DND-41 (cell line): ENCODE measurements at regions not wholly inside any gene's neighbourhood (a gene's known extent, or its start where the extent isn't known, plus 50 kb on each side); places are given as distances from the start of the nearest gene placed in this dataset.

Experiments used
- ATAC-seq: fragments of 200-7000 bp; cut with Tn5 transposase; 3 replicates; pipeline ENCODE4 v1.9.1; 2021; ENCODE audit warnings: low read depth; ENCODE audit not compliant: insufficient read depth
- DNase-seq: peaks from one replicate; pipeline ENCODE4 v3.0.0-alpha.2; 2020
- H2AFZ ChIP-seq: 2 replicates; pipeline ENCODE4 v1.6.0; 2012; ENCODE audit warnings: low read depth, low read length
- H3K27ac ChIP-seq: 2 replicates; pipeline ENCODE4 v1.5.1; 2012; ENCODE audit warnings: low read length, inconsistent platforms
- H3K27me3 ChIP-seq: fragments of 200-600 bp; sonication (generic); 2 replicates; pipeline ENCODE4 v1.6.0; 2012; ENCODE audit warnings: low read length, mild to moderate bottlenecking, inconsistent platforms; ENCODE audit not compliant: insufficient read depth, poor library complexity
- H3K36me3 ChIP-seq: 2 replicates; pipeline ENCODE4 v1.5.1; 2012; ENCODE audit warnings: low read length, inconsistent platforms; ENCODE audit not compliant: insufficient read depth
- H3K4me1 ChIP-seq: 2 replicates; pipeline ENCODE4 v1.5.1; 2012; ENCODE audit warnings: mild to moderate bottlenecking, low read length; ENCODE audit not compliant: insufficient read depth
- H3K4me2 ChIP-seq: 2 replicates; pipeline ENCODE4 v1.6.0; 2012; ENCODE audit warnings: mild to moderate bottlenecking, moderate library complexity, low read length, inconsistent platforms; ENCODE audit not compliant: insufficient read depth
- H3K4me3 ChIP-seq, 2 experiments: fragments of 200-600 bp in 1 of 2; shearing (Covaris generic) in 1 of 2; 2 replicates each; pipeline ENCODE4 v1.5.1; 2012 to 2016; ENCODE audit warnings: inconsistent platforms in 2 of 2, low read length in 2 of 2, mild to moderate bottlenecking in 2 of 2, low read depth in 1 of 2, moderate library complexity in 1 of 2
- H3K79me2 ChIP-seq: 2 replicates; pipeline ENCODE4 v1.6.0; 2012; ENCODE audit warnings: low read length, inconsistent platforms; ENCODE audit not compliant: insufficient read depth
- H3K9ac ChIP-seq: 2 replicates; pipeline ENCODE4 v1.6.0; 2012; ENCODE audit warnings: low read depth, mild to moderate bottlenecking, inconsistent platforms, low read length, moderate library complexity
- H3K9me3 ChIP-seq: 2 replicates; pipeline ENCODE4 v1.5.1; 2012; ENCODE audit warnings: low read length, moderate library complexity, mild to moderate bottlenecking, inconsistent platforms; ENCODE audit not compliant: insufficient read depth, severe bottlenecking
- H4K20me1 ChIP-seq: 2 replicates; pipeline ENCODE4 v1.6.0; 2012; ENCODE audit warnings: low read length; ENCODE audit not compliant: insufficient read depth
- EZH2 ChIP-seq: IDR thresholded peaks from 3 replicates; pipeline ENCODE4 v1.6.1; 2012; ENCODE audit warnings: borderline replicate concordance, low read depth, mild to moderate bottlenecking, moderate library complexity, low read length, inconsistent platforms; ENCODE audit not compliant: severe bottlenecking
- TF ChIP-seq, protein P1 (sequence below): IDR thresholded peaks from 2 replicates; pipeline ENCODE4 v1.5.1; 2012; ENCODE audit warnings: borderline replicate concordance, low read length, moderate library complexity, mild to moderate bottlenecking; ENCODE audit not compliant: poor library complexity, severe bottlenecking; ENCODE audit errors: extremely low read depth

DNA sequence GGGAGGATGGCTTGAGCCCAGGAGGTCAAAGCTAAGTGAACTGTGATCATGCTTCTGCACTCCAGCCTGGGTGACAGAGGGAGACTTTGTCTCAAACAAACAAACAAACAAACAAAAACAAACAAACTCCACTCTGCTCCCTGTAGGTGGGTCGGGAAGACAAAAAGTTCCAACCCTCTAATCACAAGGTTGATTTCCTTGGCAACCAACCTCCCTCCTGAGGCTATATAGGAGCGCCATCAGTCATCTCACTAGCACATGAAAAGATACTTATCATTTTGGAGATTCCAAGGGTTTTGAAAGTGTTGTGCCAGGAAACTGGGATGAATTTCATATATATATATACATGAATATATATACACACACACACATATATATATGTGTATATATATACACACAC, 160.5 kb downstream of the TUSC1 start:
- Histone ChIP-seq H3K36me3 (no peaks in the 10 kb centered on the region), H3K27ac (no peak overlapping the region), H3K27me3 (no peaks in the 10 kb centered on the region), H3K4me3 (no peak overlapping the region), H3K9ac (no peak overlapping the region), H2AFZ (no peak overlapping the region), H4K20me1 (no peaks in the 10 kb centered on the region), H3K79me2 (no peaks in the 10 kb centered on the region), H3K4me1 (no peaks in the 10 kb centered on the region), H3K4me2 (no peak overlapping the region), H3K9me3 (no peaks in the 10 kb centered on the region)
- no peak for DNase-seq
- ATAC-seq, result no peak
- TF ChIP-seq, protein P1, sequence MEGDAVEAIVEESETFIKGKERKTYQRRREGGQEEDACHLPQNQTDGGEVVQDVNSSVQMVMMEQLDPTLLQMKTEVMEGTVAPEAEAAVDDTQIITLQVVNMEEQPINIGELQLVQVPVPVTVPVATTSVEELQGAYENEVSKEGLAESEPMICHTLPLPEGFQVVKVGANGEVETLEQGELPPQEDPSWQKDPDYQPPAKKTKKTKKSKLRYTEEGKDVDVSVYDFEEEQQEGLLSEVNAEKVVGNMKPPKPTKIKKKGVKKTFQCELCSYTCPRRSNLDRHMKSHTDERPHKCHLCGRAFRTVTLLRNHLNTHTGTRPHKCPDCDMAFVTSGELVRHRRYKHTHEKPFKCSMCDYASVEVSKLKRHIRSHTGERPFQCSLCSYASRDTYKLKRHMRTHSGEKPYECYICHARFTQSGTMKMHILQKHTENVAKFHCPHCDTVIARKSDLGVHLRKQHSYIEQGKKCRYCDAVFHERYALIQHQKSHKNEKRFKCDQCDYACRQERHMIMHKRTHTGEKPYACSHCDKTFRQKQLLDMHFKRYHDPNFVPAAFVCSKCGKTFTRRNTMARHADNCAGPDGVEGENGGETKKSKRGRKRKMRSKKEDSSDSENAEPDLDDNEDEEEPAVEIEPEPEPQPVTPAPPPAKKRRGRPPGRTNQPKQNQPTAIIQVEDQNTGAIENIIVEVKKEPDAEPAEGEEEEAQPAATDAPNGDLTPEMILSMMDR, result no peak
- TF ChIP-seq EZH2, result no peak

DNA sequence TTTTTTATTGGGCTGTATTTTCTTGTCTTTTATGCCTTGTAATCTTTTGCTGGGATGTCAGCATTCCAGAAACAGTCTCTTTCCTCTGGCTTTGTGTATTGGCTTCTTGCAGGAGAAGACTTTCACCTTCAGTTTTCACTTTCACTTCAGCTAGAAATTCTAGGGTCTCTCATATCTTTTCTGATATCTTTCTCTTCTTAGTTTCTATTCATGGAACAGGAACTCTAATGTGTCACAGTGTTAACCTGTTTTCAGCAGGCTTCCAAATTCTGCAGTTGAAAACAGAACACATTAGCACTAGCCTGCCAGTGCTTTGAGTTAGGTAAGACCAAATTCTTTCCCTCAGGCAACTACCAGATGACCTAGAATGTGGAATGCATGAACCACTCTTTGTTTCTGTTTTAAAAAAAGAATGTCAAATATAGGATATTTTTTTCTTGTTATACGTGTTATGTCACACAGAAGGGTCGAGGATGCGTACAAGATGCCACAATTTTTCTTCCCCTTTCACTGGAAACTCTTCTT, 164.7 kb downstream of the TUSC1 start:
- Histone ChIP-seq H2AFZ (no peak overlapping the region), H3K27ac (no peak overlapping the region), H3K36me3 (no peaks in the 10 kb centered on the region), H3K9me3 (no peaks in the 10 kb centered on the region), H3K27me3 (no peaks in the 10 kb centered on the region), H3K4me2 (no peak overlapping the region), H4K20me1 (no peaks in the 10 kb centered on the region), H3K79me2 (no peaks in the 10 kb centered on the region), H3K4me3 (no peak overlapping the region), H3K4me1 (no peaks in the 10 kb centered on the region), H3K9ac (no peak overlapping the region)
- ATAC-seq, result no peak
- TF ChIP-seq EZH2, result no peak
- TF ChIP-seq, protein P1, result no peak
- no peak for DNase-seq

DNA sequence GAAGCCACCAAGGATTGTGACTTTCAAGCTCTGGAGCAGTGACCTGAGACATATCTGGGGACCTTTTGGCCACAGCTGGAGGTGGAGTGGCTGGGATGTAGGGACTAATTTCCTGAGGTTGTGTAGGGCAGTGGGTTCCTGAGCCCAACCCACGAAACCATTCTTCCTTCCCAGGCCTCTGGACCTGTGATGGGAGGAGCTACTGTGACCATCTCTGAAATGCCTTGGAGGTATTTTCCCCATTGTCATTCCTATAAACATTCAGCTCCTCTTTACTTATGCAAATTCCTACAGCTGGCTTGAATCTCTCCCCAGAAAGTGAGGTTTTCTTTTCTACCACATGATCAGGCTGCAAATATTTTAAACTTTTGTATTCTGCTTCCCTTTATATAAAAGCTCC, 172.6 kb downstream of the TUSC1 start:
- H3K9ac ChIP-seq, result no peak overlapping the region
- no peaks in the 10 kb centered on the region for H3K9me3 ChIP-seq
- H4K20me1 ChIP-seq, result no peaks in the 10 kb centered on the region
- TF ChIP-seq EZH2, result no peak
- H3K79me2 ChIP-seq, result no peaks in the 10 kb centered on the region
- H3K4me2 ChIP-seq, result no peak overlapping the region
- no peak for DNase-seq
- no peak for ATAC-seq
- no peaks in the 10 kb centered on the region for H3K27me3 ChIP-seq
- no peaks in the 10 kb centered on the region for H3K4me1 ChIP-seq
- H3K27ac ChIP-seq, result no peak overlapping the region
- H3K4me3 ChIP-seq, result no peak overlapping the region
- no peak overlapping the region for H2AFZ ChIP-seq
- no peaks in the 10 kb centered on the region for H3K36me3 ChIP-seq

DNA sequence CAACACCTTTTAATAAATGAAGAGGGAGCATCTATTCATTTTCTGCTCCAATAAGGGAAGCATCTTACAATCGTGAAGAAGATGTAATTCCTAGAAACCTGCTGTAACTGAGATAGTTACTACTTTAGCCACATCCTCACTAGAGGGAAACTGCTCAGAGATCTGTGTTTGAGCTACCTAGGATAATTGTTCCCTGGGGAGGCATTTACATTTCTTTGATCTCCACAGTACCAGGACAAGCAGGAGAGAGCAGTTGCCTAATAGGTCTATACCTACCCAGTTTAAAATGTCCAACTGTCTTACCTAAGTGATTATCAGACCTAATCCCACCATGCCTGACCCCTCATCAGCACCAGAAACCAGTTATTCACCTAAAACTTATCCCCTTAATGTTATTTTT, 196.9 kb downstream of the TUSC1 start:
- no peaks in the 10 kb centered on the region for H3K9me3 ChIP-seq
- no peaks in the 10 kb centered on the region for H3K79me2 ChIP-seq
- H3K4me3 ChIP-seq, result no peak overlapping the region
- DNase-seq, result no peak
- no peak overlapping the region for H3K27ac ChIP-seq
- H3K4me2 ChIP-seq, result no peak overlapping the region
- no peaks in the 10 kb centered on the region for H3K4me1 ChIP-seq
- H3K36me3 ChIP-seq, result no peaks in the 10 kb centered on the region
- no peaks in the 10 kb centered on the region for H4K20me1 ChIP-seq
- no peaks in the 10 kb centered on the region for H3K27me3 ChIP-seq
- H3K9ac ChIP-seq, result no peak overlapping the region
- TF ChIP-seq EZH2, result no peak
- TF ChIP-seq, protein P1, result no peak
- no peak for ATAC-seq
- H2AFZ ChIP-seq, result no peak overlapping the region
